GM18517 (cell line): ENCODE measurements at regions not wholly inside any gene's neighbourhood (a gene's known extent, or its start where the extent isn't known, plus 50 kb on each side); places are given as distances from the start of the nearest gene placed in this dataset.

Experiments
- ATAC-seq: cut with Tn5 transposase; IDR thresholded peaks from one replicate; pipeline ENCODE4 v1.9.1; 2021; ENCODE audit warnings: mild to moderate bottlenecking, moderate library complexity; ENCODE audit not compliant: unreplicated experiment

DNA sequence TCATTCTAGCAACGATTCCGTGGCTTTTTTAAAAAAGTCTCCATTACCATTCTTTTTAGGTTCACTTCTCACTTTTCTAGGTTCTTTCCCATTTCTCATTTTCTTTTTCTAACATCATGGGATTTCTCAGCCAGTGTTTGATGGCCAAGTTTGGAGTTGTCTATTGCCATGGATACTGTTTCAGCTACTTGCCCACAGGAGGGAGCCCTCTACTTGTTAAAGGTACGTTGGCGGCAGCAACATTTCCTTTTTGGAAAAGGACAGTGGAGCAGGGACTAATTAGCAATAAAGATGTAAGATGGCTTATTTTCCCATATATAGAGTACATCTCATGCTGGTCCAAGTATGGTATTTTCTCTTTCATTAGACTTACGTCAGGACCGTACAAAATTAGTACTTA, 2257.5 kb upstream of the C9orf72 start:
- no peak for ATAC-seq

DNA sequence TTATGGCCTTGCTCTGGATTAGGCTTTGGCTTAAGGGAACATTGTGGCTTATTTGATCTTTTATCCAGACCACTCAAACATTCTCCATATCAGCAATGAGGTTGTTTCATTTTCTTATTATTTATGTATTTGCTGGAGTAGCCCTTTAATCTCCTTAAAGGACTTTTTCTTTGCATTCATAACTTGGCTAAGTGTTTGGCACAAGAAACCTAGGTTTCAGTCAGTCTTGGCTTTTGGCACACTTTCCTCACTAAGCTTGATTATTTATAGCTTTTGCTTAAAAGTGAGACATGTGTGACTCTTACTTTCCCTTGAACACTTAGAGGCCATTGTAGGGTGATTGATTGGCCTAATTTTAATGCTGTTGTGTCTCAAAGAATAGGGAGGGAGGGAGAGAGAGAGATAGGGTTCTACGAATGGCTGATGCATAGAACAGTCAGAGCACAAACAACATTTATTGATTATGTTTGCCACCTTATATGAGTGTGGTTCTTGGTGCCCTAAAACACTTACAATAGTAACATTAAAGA, 2265.3 kb upstream of the C9orf72 start:
- ATAC-seq: no peak

DNA sequence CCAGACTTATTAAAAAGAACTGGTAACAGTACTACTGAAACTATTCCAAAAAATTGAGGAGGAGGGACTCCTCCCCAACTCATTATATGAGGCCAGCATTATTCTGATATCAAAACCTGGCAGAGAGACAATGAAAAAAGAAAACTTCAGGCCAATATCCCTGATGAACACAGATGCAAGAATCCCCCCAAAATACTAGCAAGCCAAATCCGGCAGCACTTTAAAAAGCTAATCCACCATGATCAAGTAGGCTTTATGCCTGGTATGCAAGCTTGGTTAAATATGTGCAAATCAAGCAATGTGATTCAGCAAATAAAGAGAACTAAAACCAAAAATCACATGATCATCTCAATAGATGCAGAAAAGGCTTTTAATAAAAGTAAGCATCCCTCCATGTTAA, 2271.0 kb upstream of the C9orf72 start:
- no peak for ATAC-seq

DNA sequence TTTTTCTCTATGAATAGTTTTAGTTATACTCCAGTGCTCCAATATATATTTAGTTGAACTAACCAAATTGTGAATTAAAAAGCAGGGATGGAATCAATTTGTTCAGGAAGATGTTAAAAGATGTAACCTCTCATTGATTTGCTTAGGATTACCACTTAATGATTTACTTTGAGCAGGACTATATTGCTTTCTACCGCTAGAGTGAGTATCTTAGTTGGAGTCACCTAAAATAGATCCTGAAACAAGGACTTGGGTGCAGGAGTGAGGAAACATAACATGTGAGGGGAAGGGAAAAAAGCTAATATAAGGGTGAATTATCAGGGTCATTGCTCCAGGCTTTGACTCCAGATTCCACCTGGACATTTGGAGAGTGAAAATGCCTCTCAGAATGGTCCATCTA, 2277.4 kb upstream of the C9orf72 start:
- no peak for ATAC-seq

DNA sequence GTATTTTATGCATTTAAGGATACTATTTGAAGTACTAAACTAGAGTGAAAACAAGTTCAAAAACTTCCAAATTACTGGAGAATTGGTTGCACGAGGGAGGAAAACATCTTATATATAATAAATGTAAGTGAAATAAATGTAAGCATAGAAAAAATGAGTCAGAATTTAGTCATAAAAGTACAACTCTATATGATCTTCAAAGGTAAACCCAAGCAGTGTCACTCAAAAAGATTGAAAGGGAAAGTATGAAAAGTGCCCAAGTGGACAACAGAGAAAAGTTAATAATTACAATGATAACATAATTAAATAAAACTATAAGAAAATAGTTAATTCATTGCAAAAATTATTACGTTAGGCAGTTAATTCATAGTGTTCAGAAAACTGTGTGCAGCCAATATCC, 2288.5 kb upstream of the C9orf72 start:
- no peak for ATAC-seq

DNA sequence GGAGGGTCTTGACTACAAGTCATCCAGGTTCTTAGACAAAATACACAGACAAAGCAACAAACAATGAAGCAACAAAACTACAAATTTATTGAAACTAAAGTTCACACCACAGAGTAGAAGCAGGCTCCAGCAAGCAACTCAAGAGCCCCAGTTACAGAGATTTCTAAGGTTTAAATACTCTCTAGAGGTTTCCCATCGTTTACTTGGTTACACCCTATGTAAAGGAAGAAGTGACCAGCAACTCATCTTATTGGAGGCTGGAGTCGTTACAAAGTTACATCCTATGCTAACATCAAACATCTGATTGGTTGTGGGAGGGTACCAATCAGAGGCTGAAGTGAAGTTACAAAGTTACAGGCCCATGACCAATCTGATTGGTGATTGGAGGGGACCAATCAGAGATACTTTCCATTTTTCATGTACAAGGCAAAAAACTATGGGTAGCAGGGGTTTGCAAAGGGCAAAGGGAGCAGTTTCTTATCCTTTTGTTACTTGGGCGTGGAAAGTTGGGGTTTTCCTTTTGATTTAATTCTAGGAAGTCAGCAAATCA, 2292.6 kb upstream of the C9orf72 start:
- no peak for ATAC-seq

DNA sequence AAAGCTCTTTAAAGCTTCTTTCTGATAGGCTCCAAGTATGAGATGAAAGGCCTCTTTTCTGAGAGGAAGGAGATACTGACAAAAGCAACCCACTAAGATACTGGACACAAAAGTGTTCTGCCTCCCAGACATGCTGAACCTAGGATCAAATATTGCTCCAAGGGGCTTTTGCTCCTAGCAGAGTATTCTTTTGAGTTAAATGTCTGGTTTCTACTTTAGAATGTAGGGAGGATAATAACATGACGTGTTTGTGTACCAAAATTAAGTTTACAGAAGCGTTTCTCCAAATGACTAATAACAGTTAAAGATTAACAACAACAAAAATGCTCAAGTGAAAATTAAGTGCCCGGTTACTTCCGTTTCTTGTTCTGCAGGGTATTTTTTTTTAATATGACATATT, 2293.3 kb upstream of the C9orf72 start:
- ATAC-seq: no peak

DNA sequence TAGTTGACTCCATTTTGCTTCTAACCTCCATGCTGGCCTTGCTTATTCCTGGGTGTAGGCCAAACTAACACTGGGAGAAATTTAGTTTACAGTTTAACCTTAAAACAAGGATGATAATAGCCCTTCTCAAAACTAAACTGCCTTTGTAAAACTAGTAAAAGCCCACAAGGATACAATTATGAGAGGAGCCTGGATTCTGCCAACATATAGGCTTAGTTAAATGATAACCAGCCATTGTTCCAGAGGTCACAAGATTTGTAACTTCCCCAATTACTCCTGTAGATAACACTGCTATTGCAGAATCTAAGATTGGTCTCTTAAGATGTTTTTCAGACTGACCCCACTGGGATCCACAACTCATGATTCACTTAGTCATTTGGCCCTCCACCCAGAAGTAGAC, 2300.3 kb upstream of the C9orf72 start:
- no peak for ATAC-seq

DNA sequence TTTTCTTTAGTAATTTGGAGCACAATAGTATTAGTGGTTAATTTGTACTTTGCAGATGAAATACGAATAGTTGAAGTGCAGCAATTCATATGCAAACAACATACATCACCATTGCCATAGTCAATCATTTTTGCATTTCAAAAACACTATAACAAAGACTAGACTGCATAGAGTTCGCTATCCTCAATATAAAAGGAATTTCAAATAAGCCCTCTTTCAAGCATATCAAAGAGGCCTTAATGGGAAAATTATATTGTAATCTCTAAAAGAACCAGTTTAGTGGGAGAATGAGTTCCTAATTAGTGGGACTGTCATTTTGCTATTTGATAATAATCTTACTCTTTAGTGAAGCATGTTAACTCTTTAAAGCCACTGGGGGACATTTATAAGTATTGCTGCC, 2302.3 kb upstream of the C9orf72 start:
- no peak for ATAC-seq

DNA sequence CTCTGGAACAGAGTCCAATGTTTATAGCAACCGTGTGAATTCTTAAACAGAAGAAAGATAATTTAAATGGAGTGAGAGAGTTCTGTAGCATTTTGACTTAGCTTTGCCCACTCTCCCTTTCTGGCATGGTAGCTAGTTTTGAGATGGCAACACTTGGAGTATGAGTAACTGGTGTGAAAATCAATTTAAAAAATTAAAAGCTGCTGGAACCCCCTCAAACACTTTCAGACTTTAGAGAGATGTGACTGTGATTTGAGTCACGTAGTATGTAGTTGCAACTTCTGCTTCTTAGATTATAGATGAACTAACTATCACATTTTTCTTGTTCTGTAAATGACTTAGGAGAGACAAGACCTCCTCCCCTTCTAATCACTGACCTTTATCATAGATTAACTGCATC, 2309.5 kb upstream of the C9orf72 start:
- ATAC-seq: no peak

DNA sequence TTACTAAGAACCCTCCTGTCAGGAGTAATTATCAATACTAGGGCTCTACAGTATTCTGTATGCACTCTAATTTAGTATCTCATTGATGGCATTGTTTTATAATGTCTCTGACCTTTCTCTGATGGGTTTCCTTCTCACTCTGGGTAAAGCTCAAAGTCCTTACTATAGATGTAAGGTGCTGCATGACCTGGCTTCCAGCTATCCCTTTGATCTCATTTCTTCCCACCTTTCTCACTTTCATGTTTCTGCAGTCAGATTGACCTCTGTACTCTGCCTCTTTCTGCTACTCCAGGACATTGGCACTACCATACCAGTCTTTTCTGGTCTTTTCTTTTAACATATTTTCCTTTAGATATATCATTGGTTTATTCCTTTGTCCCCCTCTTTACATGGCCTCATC, 2332.8 kb upstream of the C9orf72 start:
- ATAC-seq: no peak

DNA sequence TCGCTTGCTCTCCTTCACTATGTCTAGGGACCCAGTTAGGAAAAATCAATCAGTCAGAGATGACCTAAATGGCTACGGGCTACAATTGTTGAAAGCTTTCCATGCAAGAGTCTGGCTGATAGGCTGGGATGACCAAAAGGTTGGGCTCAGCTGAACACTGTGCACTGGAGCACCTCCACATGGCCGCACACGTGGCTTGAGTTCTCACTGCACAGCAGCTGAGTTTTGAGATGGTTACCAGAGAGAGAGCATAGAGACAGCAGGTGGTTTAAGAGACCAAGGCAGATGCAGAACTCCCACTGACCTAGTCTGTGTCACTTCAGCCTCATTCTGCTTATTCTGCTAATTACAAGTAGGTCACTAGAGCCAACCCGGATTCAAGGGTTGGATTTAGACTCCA, 2354.8 kb upstream of the C9orf72 start:
- no peak for ATAC-seq

DNA sequence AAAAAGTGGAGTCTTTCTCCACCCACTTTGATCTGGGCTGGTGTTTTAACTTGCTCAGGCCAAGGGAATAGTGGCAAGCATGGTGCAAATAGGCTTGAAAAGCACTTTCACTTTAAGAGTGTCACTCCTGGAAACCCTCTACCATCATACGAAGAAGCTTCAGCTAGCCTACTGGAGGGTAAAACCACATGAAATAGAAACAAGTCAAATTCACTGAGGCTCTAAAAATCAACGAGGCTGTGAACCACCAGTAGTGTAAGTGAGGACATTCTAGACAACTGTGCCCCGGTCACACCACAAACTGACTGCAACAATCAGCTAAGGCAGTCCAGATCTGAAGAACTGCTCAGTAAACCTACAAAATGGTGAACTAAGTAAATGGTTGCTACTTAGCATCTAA, 2366.3 kb upstream of the C9orf72 start:
- no peak for ATAC-seq

DNA sequence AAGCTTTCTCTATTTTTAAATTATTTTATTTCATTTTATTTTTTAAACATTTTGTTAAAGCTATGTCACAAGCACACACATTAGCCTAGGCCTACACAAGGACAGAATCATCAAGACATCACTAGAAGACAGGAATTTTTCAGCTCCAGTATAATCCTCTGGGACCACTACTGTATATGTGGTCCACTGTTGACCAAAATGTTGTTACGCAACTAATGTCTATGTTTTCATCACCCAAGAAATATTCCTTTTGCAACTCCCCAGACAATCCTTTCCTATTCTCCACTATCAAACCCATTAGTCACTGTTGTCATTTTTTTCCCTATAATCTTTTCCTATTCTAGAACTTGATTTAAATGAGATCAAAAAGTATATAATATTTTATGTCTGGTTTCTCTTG, 2371.7 kb upstream of the C9orf72 start:
- no peak for ATAC-seq

DNA sequence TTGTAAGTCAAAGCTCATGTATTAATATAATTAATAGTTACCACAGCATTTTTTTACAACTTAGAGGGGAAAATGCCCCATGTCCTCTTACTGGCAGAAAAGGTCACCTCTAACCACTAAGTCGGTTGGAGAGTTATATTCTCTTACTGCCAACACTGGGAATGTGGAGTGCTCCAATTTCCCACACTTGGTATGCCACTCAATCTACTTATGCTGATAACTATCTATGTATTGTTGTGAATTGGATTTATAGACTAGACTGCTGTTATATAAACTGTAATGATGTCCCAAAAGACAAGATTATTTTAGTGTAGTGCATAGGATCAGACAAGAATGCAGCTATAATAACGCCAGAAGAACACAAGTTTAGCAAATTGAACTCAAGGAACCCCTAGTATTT, 2385.2 kb upstream of the C9orf72 start:
- ATAC-seq: no peak

DNA sequence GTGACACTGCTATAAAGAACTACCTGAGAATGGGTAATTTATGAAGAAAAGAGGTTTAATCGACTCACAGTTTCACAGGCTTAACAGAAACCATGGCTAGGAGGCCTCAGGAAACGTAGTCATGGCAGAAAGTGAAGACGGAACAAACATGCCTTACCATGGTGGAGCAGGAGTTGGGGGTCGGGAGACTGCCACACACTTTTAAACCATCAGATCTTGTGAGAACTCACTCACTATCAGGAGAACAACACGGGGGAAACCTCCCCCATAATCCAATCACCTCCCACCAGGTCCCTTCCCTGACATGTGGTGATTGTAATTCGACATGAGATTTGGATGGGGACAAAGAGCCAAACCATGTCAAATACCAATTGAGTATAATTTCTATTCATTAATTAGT, 2392.6 kb upstream of the C9orf72 start:
- no peak for ATAC-seq

DNA sequence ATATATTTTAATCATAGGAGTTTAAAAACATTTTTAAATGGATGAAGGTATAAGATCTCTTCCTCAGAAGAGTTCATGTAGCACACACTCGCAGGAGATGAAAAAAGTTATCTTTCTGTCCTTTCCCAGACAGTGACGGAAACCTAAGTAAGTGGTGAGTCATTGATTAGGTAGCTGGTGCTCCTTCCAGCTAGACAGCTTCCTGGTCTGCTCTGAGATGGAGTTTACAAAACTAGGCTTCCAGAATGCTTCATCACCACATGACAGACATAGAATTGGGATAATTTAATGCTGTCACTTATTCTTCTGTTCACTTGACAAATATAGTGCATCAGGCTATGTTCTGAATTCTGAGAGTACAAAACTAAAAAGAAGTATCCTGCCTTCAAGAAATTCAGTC, 2393.0 kb upstream of the C9orf72 start:
- no peak for ATAC-seq

DNA sequence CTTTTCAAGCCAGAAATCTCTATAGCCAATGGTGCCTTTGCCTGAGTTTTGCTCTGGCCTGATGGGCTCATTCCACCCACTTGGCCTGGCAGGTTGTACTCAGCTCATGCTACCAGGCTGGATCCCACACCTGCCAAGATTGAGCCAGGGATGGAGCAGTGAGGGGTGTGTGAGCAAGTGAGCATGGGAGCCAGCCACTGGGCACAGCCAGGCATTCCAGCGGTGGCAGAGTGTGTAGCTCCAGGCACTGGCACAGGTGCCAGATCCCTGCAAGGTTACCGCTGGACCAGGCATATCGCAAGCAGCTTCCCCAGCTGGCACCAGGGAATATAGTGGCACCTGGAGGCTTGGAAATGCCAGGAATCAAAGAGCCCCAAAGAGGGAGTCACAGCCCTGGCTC, 2395.6 kb upstream of the C9orf72 start:
- ATAC-seq: no peak

DNA sequence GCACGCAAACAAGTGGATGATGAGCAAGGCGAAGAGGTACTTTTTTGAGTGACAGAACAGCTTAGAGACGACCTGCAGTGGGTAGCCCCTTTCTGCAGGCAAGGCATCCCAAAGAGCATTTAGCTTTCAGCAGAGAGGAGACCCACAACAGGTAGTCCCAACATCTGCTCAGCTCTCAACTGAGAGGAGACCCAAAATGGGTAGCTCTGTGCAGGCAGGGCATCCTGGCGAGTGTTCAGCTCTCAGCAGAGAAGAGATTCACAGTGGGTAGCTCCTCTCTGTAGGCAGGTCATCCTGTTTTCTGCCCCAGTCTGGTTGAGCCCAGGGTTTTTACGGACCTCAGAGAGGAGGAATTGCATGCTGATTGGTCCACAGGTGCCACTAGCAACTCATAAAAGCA, 2396.1 kb upstream of the C9orf72 start:
- ATAC-seq: no peak

DNA sequence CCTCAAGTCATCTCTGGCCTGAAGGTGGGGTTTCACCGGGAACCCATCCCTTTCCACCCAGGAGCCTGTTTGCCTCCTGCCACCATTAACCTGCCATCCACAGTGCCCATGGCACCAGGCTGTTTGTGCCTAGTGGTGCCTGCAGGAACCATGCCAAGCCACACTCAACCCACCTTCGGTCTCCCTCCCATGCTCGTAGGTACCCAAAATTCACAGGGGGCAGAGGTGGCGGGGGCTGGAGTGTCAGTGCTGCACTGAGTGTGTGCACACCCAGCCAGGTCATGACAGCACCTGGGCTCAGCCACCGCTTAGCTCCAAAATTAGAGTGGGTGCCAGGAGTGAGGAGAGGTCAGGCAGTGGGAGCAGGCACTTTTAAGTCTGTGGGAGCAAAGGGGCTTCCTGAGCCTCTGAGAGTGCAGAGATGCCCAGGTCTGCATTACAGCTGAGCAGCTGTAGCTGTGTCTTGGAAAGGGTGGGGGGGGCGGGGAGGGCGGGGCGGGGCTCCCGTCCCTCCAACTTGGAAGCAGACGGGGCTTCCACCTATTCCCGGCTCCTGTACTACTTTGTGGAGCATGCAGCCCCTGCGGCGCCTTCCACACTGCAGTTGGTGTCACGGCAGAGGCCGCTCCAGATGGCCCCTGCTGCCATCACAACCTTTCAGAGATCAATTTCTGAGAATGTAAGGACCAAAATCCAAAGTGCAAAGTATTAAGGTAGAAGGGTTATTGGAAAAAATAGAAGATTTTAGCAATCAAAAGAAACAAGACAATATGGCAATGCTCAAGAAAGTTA, 2396.8 kb upstream of the C9orf72 start:
- ATAC-seq: no peak

DNA sequence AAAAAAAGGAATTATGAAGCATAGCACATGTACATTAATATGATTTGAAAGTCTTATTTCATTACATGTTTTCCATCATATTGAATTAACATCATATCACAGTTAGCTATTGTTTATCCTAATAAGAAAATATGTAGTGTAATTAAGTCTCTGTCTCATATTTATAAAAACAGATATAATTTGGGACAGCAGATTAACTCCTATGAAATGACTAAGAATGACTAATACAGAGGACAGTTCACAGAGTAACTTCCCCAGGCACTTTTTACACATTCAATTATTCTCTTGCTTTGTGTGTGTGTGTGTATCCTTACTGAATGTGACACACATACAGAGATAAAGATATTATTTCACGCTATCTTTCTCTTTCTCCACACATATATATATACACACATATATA, 2400.9 kb upstream of the C9orf72 start:
- ATAC-seq: no peak

DNA sequence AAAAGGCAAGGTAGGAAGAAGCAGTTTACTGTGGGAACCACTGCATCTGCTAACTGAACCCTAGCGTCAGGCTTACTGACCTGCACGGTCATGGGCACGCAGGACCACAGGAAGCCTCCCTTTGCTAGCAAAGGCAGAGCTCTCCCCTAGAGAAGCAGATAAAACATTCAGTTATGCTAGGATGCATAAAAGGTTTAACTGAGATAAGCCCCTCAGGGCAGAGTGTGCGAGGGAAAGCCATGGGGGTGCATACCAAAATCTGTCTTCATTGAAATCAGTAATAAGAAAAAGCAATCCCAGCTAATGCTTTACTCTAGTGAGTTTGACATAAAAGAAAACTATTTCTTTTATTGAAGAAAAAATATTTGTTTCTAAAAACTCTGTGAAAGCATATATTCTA, 2403.7 kb upstream of the C9orf72 start:
- no peak for ATAC-seq

DNA sequence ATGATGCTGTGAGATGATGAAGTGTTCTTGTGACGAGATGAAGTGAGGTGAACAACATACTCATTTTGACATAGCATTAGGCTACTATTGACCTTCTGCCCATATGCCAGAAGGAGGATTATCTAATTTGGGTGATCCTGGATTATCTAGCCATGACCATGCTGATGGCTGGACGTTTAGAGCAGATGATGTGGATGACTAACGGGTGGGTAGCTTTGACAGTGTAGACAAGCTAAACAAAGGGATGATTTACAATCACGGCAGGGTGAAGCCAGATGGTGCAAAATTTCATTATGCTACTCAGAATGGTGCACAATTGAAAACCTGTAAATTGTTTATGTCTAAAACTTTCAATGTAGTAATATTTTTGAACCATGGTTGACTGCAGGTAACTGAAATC, 2403.4 kb upstream of the ACO1 start:
- ATAC-seq: no peak
